ENCODE measurements at regions not wholly inside any gene's neighbourhood (a gene's known extent, or its start where the extent isn't known, plus 50 kb on each side); places are given as distances from the start of the nearest gene placed in this dataset.

DNA sequence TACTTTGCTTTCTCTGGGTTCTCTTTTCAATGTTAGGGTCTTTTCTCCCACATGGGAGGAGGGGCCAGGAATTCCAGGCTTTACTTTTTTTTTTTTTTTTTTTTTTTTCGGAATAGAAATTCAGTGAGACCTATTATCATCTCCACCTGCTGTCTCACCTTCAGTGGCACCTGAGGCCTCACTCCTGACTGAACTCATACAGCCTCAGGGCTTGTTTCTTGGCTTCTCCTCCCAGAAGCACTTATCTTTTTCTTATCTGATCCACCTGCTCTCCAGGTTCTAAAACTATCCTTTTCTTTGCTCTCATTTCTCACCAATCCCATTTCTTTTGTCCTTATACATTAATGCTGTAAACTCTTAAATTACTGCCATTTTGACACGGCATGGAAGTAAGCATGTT, 117.3 kb upstream of the PPP3CA start:
- no peaks in the 10 kb centered on the region for H3K27me3 ChIP-seq (ENCODE audit: insufficient read depth, low read length)
- intact Hi-C loops (cut with micrococcal nuclease): no loop called here
- no peak overlapping the region for H3K4me3 ChIP-seq (ENCODE audit: low read length in 2 of 2)
- Mint-ChIP-seq H3K27me3 (peaks cover 7 to 11% of the 10 kb centered on the region in 2 donors), H3K27ac (no peak overlapping the region), H3K9me3 (peaks cover 0 to 12% (median 3%) of the 10 kb centered on the region in 8 donors), H3K4me3 (no peak overlapping the region), H3K4me1 (no peaks in the 10 kb centered on the region), H3K36me3 (no peaks in the 10 kb centered on the region)
- H3K9me3 ChIP-seq (ENCODE audit: control insufficient read depth in 1 of 2, low read length in 2 of 2): no peaks in the 10 kb centered on the region
- H3K4me1 ChIP-seq (ENCODE audit: insufficient read depth, low read length): no peaks in the 10 kb centered on the region
- DNase-seq: no peak
- H3K27ac ChIP-seq (ENCODE audit: low read depth, low read length): no peak overlapping the region
- POLR2A ChIA-PET (ENCODE audit: partially characterized antibody): no interaction called here
- no peaks in the 10 kb centered on the region for H3K36me3 ChIP-seq (ENCODE audit: insufficient read depth, low read length)
- CTCF ChIA-PET (ENCODE audit: partially characterized antibody): no interaction called here

- no peaks in the 10 kb centered on the region for H3K9me3 ChIP-seq (ENCODE audit: control insufficient read depth in 1 of 2, low read length in 2 of 2)
- no peak for DNase-seq
- H3K36me3 Mint-ChIP-seq: no peaks in the 10 kb centered on the region
- H3K36me3 ChIP-seq (ENCODE audit: insufficient read depth, low read length): no peaks in the 10 kb centered on the region
- no peaks in the 10 kb centered on the region for H3K27me3 ChIP-seq (ENCODE audit: insufficient read depth, low read length)
- CTCF ChIA-PET (ENCODE audit: partially characterized antibody): no interaction called here
- no peaks in the 10 kb centered on the region for H3K4me1 ChIP-seq (ENCODE audit: insufficient read depth, low read length)
- no peak overlapping the region for H3K4me3 Mint-ChIP-seq
- peaks cover 15 to 25% of the 10 kb centered on the region in 2 donors for H3K27me3 Mint-ChIP-seq
- peaks cover 0 to 15% (median 6%) of the 10 kb centered on the region in 8 donors for H3K9me3 Mint-ChIP-seq
- no peak overlapping the region for H3K27ac Mint-ChIP-seq
- no peak overlapping the region for H3K4me3 ChIP-seq (ENCODE audit: low read length in 2 of 2)
- intact Hi-C loops (cut with micrococcal nuclease): no loop called here
- POLR2A ChIA-PET (ENCODE audit: partially characterized antibody): no interaction called here
- H3K27ac ChIP-seq (ENCODE audit: low read depth, low read length): no peak overlapping the region
- H3K4me1 Mint-ChIP-seq: no peaks in the 10 kb centered on the region
Observed at GRCh38 chr4:101458914-101459313, 111.6 kb upstream of the PPP3CA start.

DNA sequence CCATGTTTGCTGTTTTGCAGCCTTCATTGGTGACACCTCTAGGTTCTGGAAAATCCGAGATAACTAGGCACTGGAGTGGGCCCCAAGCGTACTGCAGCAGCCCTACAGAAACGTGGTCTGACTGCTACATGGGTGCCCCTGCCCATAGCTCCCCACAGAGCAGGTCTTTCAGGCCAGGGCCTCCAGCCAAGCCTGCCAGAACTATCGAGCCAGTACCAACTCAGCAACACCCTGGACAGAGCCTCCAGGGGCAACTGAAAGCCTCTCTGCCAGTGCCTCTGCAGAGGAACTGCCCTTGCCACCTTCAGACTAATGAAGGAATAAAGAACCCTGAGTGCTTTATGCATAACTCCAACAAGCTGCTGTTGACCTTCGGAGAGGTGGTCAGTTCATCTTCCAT, 111.1 kb upstream of the PPP3CA start:
- no peaks in the 10 kb centered on the region for H3K4me1 Mint-ChIP-seq
- H3K27me3 Mint-ChIP-seq: peaks cover 16 to 26% of the 10 kb centered on the region in 2 donors
- intact Hi-C loops (cut with micrococcal nuclease): no loop called here
- H3K4me3 Mint-ChIP-seq: no peak overlapping the region
- no peak for DNase-seq
- H3K27ac Mint-ChIP-seq: no peak overlapping the region
- H3K9me3 Mint-ChIP-seq: peaks cover 0 to 15% (median 6%) of the 10 kb centered on the region in 8 donors
- Histone ChIP-seq H3K27ac (ENCODE audit: low read depth, low read length) (no peak overlapping the region), H3K4me1 (ENCODE audit: insufficient read depth, low read length) (no peaks in the 10 kb centered on the region), H3K27me3 (ENCODE audit: insufficient read depth, low read length) (no peaks in the 10 kb centered on the region), H3K36me3 (ENCODE audit: insufficient read depth, low read length) (no peaks in the 10 kb centered on the region), H3K4me3 (ENCODE audit: low read length in 2 of 2) (no peak overlapping the region), H3K9me3 (ENCODE audit: control insufficient read depth in 1 of 2, low read length in 2 of 2) (no peaks in the 10 kb centered on the region)
- CTCF ChIA-PET (ENCODE audit: partially characterized antibody): no interaction called here
- POLR2A ChIA-PET (ENCODE audit: partially characterized antibody): no interaction called here
- H3K36me3 Mint-ChIP-seq: no peaks in the 10 kb centered on the region

DNA sequence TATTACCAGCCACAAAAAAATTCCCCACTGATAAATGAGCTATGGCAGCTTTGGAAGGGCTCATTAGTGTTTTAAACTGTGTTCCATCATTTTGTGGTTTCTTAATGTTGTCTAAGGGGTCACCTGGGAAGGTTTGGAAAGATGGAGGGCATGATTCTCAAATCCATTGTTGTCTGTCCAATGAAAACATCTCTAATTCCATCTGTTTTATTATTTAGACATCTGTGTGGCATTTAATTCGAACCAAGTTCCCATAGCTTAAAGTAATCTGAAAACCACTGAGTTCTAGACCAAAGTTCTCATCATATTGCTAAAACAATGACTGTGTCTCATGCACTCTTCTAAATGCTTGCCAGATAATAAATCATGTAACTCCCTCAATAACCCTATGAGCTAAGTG, 103.8 kb upstream of the PPP3CA start:
- ChIA-PET CTCF (ENCODE audit: partially characterized antibody) (interaction anchor here (1.1 kb wide), 1 partner anchor 282 kb away, joined by 3 read pairs; no protein-coding TSS in a partner anchor), POLR2A (ENCODE audit: partially characterized antibody) (no interaction called here)
- Mint-ChIP-seq H3K27ac (no peak overlapping the region), H3K4me3 (no peak overlapping the region), H3K4me1 (no peaks in the 10 kb centered on the region), H3K36me3 (no peaks in the 10 kb centered on the region), H3K9me3 (peaks cover 0 to 6% (median 0%) of the 10 kb centered on the region in 8 donors), H3K27me3 (peaks cover 4 to 9% of the 10 kb centered on the region in 2 donors)
- intact Hi-C loops (cut with micrococcal nuclease): no loop called here
- H3K27me3 ChIP-seq (ENCODE audit: insufficient read depth, low read length): no peaks in the 10 kb centered on the region
- no peak for DNase-seq
- no peaks in the 10 kb centered on the region for H3K36me3 ChIP-seq (ENCODE audit: insufficient read depth, low read length)
- no peaks in the 10 kb centered on the region for H3K4me1 ChIP-seq (ENCODE audit: insufficient read depth, low read length)
- H3K9me3 ChIP-seq (ENCODE audit: control insufficient read depth in 1 of 2, low read length in 2 of 2): no peaks in the 10 kb centered on the region
- H3K4me3 ChIP-seq (ENCODE audit: low read length in 2 of 2): no peak overlapping the region
- no peak overlapping the region for H3K27ac ChIP-seq (ENCODE audit: low read depth, low read length)

- Mint-ChIP-seq H3K27me3 (peaks cover 1 to 7% of the 10 kb centered on the region in 2 donors), H3K9me3 (no peaks in the 10 kb centered on the region), H3K36me3 (no peaks in the 10 kb centered on the region), H3K4me3 (no peak overlapping the region), H3K4me1 (no peaks in the 10 kb centered on the region), H3K27ac (peak overlapping the region in 1 of 7 donors; percentile 55)
- DNase-seq: no peak
- H3K4me1 ChIP-seq (ENCODE audit: insufficient read depth, low read length): no peaks in the 10 kb centered on the region
- no peak overlapping the region for H3K4me3 ChIP-seq (ENCODE audit: low read length in 2 of 2)
- H3K36me3 ChIP-seq (ENCODE audit: insufficient read depth, low read length): no peaks in the 10 kb centered on the region
- ChIA-PET POLR2A (ENCODE audit: partially characterized antibody) (no interaction called here), CTCF (ENCODE audit: partially characterized antibody) (no interaction called here)
- no peaks in the 10 kb centered on the region for H3K9me3 ChIP-seq (ENCODE audit: control insufficient read depth in 1 of 2, low read length in 2 of 2)
- H3K27ac ChIP-seq (ENCODE audit: low read depth, low read length): no peak overlapping the region
- H3K27me3 ChIP-seq (ENCODE audit: insufficient read depth, low read length): no peaks in the 10 kb centered on the region
- intact Hi-C loops (cut with micrococcal nuclease): no loop called here
Observed at GRCh38 chr4:101441446-101441845, 94.1 kb upstream of the PPP3CA start.

DNA sequence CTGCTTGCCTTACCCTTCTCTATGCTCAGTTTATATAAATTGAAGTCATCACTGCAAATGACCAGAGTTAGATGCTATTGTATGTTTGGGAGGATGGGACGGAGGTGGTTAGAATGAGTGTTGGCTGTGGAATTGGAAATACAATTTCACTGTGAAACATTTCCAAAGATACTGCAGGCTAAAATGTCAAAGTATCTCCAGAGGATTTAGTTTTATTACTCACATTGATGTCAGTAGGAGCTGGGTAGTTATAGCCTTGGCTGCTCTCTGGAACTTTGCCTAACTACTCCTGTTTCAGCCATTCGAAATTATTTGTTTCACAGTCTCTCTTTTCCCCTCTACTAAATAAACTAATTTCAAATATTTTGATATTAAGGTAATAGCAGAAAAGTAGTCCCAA, 92.6 kb upstream of the PPP3CA start:
- Histone ChIP-seq H3K27me3 (ENCODE audit: insufficient read depth, low read length) (no peaks in the 10 kb centered on the region), H3K27ac (ENCODE audit: low read depth, low read length) (no peak overlapping the region), H3K4me1 (ENCODE audit: insufficient read depth, low read length) (no peaks in the 10 kb centered on the region), H3K4me3 (ENCODE audit: low read length in 2 of 2) (no peak overlapping the region), H3K36me3 (ENCODE audit: insufficient read depth, low read length) (no peaks in the 10 kb centered on the region), H3K9me3 (ENCODE audit: control insufficient read depth in 1 of 2, low read length in 2 of 2) (no peaks in the 10 kb centered on the region)
- Mint-ChIP-seq H3K4me3 (no peak overlapping the region), H3K36me3 (no peaks in the 10 kb centered on the region), H3K4me1 (no peaks in the 10 kb centered on the region), H3K27ac (peak overlapping the region in 1 of 7 donors; percentile 32), H3K27me3 (peaks cover under 1 to 4% of the 10 kb centered on the region in 2 donors), H3K9me3 (no peaks in the 10 kb centered on the region)
- intact Hi-C loops (cut with micrococcal nuclease): no loop called here
- ChIA-PET CTCF (ENCODE audit: partially characterized antibody) (interaction anchor here (0.8 kb wide), 1 partner anchor 484 kb away, joined by 3 read pairs; no protein-coding TSS in a partner anchor), POLR2A (ENCODE audit: partially characterized antibody) (no interaction called here)
- DNase-seq: no peak

DNA sequence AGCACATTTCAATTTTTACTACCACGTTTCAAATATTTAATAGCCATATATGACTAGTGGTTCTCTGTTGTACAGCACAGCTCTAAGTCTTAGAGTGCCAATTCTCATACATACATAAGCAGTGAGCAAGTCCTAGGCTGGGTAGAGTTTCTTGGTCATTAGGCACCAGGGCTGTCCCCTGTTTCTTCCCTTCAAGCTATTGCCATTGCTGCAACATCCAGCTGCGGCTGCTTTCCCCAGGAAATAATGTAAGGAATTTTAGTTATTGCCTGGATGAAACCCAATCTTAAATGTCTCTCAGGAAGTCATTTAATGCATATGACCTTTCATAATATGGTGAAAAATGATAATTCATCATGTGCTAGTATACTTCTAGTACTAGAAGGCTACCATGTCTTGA, 74.1 kb upstream of the PPP3CA start:
- peaks cover 0 to 2% (median 0%) of the 10 kb centered on the region in 8 donors for H3K9me3 Mint-ChIP-seq

DNA sequence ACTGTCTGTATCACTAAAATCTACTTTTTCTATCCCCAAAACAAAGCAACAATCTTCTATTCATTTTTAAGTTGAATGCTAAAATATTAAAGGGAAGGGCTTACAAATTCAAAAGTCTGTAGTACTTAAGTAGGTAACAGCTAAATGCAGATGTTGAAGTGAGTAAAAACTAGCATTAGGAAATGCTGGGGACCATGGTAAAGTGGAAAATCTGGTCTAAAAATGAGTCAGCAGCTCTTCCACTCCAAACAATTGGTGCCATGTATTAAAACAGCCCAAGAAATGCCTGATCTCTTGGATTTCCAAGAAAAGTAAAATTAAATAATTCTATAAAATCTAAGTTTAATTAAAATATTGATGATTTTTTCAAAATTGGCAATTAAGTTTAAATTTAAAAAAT, 73.3 kb upstream of the PPP3CA start:
- no peaks in the 10 kb centered on the region for H3K27me3 ChIP-seq (ENCODE audit: insufficient read depth, low read length)
- peaks cover 12 to 21% of the 10 kb centered on the region in 2 donors for H3K27me3 Mint-ChIP-seq
- H3K4me1 ChIP-seq (ENCODE audit: insufficient read depth, low read length): peaks cover 38% of the 10 kb centered on the region
- no peaks in the 10 kb centered on the region for H3K36me3 Mint-ChIP-seq
- no peak overlapping the region for H3K4me3 ChIP-seq (ENCODE audit: low read length in 2 of 2)
- no peak overlapping the region for H3K27ac ChIP-seq (ENCODE audit: low read depth, low read length)
- intact Hi-C loops (cut with micrococcal nuclease): no loop called here
- H3K4me3 Mint-ChIP-seq: peak overlapping the region in 1 of 8 donors; percentile 4
- peaks cover 0 to 2% (median 0%) of the 10 kb centered on the region in 8 donors for H3K9me3 Mint-ChIP-seq
- H3K9me3 ChIP-seq (ENCODE audit: control insufficient read depth in 1 of 2, low read length in 2 of 2): no peaks in the 10 kb centered on the region
- POLR2A ChIA-PET (ENCODE audit: partially characterized antibody): no interaction called here
- peaks cover 24 to 39% (median 30%) of the 10 kb centered on the region in 4 donors for H3K4me1 Mint-ChIP-seq
- H3K36me3 ChIP-seq (ENCODE audit: insufficient read depth, low read length): no peaks in the 10 kb centered on the region
- DNase-seq: no peak
- no peak overlapping the region for H3K27ac Mint-ChIP-seq
- CTCF ChIA-PET (ENCODE audit: partially characterized antibody): no interaction called here

More for the DNA sequence above, 74.1 kb upstream of the PPP3CA start:
- H3K27me3 ChIP-seq (ENCODE audit: insufficient read depth, low read length): no peaks in the 10 kb centered on the region
- no peak overlapping the region for H3K27ac ChIP-seq (ENCODE audit: low read depth, low read length)
- no peaks in the 10 kb centered on the region for H3K36me3 Mint-ChIP-seq
- H3K4me1 ChIP-seq (ENCODE audit: insufficient read depth, low read length): peaks cover 37% of the 10 kb centered on the region
- no peak overlapping the region for H3K4me3 Mint-ChIP-seq
- no peaks in the 10 kb centered on the region for H3K36me3 ChIP-seq (ENCODE audit: insufficient read depth, low read length)
- H3K27me3 Mint-ChIP-seq: peaks cover 12 to 19% of the 10 kb centered on the region in 2 donors
- H3K4me3 ChIP-seq (ENCODE audit: low read length in 2 of 2): no peak overlapping the region
- H3K27ac Mint-ChIP-seq: no peak overlapping the region
- ChIA-PET CTCF (ENCODE audit: partially characterized antibody) (no interaction called here), POLR2A (ENCODE audit: partially characterized antibody) (no interaction called here)
- intact Hi-C loops (cut with micrococcal nuclease): no loop called here
- no peaks in the 10 kb centered on the region for H3K9me3 ChIP-seq (ENCODE audit: control insufficient read depth in 1 of 2, low read length in 2 of 2)
- peaks cover 23 to 36% (median 28%) of the 10 kb centered on the region in 4 donors for H3K4me1 Mint-ChIP-seq
- no peak for DNase-seq
